ENCODE measurements at regions not wholly inside any gene's neighbourhood (a gene's known extent, or its start where the extent isn't known, plus 50 kb on each side); places are given as distances from the start of the nearest gene placed in this dataset.

GRCh38 chr1:106619827-106620134, 436.7 kb upstream of the PRMT6 start:
- H3K4me3 ChIP-seq (replicated peaks in 1 of 3; ENCODE audit: insufficient read depth in 1 of 3, low read depth in 2 of 3, low read length in 3 of 3) = no peak overlapping the region
- POLR2A ChIA-PET = no interaction called here
- no peaks in the 10 kb centered on the region for H3K36me3 ChIP-seq (replicated peaks in 1 of 2; ENCODE audit: control insufficient read depth in 1 of 2, insufficient read depth in 2 of 2, low read length in 2 of 2)
- no peak for FAIRE-seq
- no peak overlapping the region for H3K4me2 ChIP-seq (ENCODE audit: low read depth, low read length)
- H4K20me1 ChIP-seq (ENCODE audit: insufficient read depth, low read length) = no peaks in the 10 kb centered on the region
- CTCF ChIA-PET (ENCODE audit: low intra/inter-chr PET ratio, low total read pairs) = no interaction called here
- 0% methylated on average over 4 of the region's 5 CpGs for WGBS (ENCODE audit: low lambda C conversion rate)
- no TSS peak for BruUV-seq (replicated peaks)
- DNase-seq (ENCODE audit: low spot score) = no peak
- TF ChIP-seq IKZF5 (CRISPR knock-in tag; IDR thresholded peaks at IDR 0.05) (no peak), ZNF530 (CRISPR knock-in tag; IDR thresholded peaks at IDR 0.05; ENCODE audit: low read depth) (no peak), XBP1 (CRISPR knock-in tag; IDR thresholded peaks at IDR 0.05) (no peak), KLF16 (CRISPR knock-in tag; IDR thresholded peaks at IDR 0.05) (no peak), ZC3H4 (CRISPR knock-in tag; IDR thresholded peaks at IDR 0.05; ENCODE audit: borderline replicate concordance) (no peak), HNRNPK (IDR thresholded peaks at IDR 0.05; ENCODE audit: low read depth, low read length, poor library complexity, severe bottlenecking) (no peak), BHLHE40 (IDR thresholded peaks at IDR 0.05; ENCODE audit: low read length) (no peak), ZNF451 (CRISPR knock-in tag; IDR thresholded peaks at IDR 0.05) (no peak), ZGPAT (CRISPR knock-in tag; IDR thresholded peaks at IDR 0.05) (no peak), MIXL1 (CRISPR knock-in tag; IDR thresholded peaks at IDR 0.05) (no peak), HCFC1 (IDR thresholded peaks at IDR 0.05; ENCODE audit: low read depth, low read length) (no peak), ZNF549 (CRISPR knock-in tag; IDR thresholded peaks at IDR 0.05) (no peak), MAZ (IDR thresholded peaks at IDR 0.05; ENCODE audit: borderline replicate concordance, low read depth, low read length) (no peak), MAZ (CRISPR knock-in tag; IDR thresholded peaks at IDR 0.05; ENCODE audit: low read depth) (no peak), ZSCAN31 (CRISPR knock-in tag; IDR thresholded peaks at IDR 0.05; ENCODE audit: low read depth) (no peak), TBX3 (IDR thresholded peaks at IDR 0.05; ENCODE audit: borderline replicate concordance) (no peak), NCOR1 (IDR thresholded peaks at IDR 0.05; ENCODE audit: borderline replicate concordance, low read length) (no peak), ZNF557 (CRISPR knock-in tag; IDR thresholded peaks at IDR 0.05) (no peak), RXRB (CRISPR knock-in tag; IDR thresholded peaks at IDR 0.05; ENCODE audit: borderline replicate concordance) (no peak), PCBP2 (optimal IDR thresholded peaks at IDR 0.05; ENCODE audit: low read depth, low read length, poor library complexity, severe bottlenecking) (no peak)
- intact Hi-C loops (cut with micrococcal nuclease; ENCODE audit: unreplicated experiment) (no loop called here), in situ Hi-C loops (cut with HindIII; ENCODE audit: extremely low pct_ligation_motif_present, low pct_unique_long_range_greater_than_20kb) (no loop called here)
- H2AFZ ChIP-seq (ENCODE audit: low read length) = no peak overlapping the region
- no peak for ATAC-seq
- no peak overlapping the region for H3K9ac ChIP-seq (ENCODE audit: insufficient read depth, low read depth, low read length)
- H3K9me3 ChIP-seq (ENCODE audit: low read length) = peaks cover 57% of the 10 kb centered on the region
- no peak overlapping the region for H3K27ac ChIP-seq (ENCODE audit: extremely low read length, insufficient read depth, low read length)
- no peaks in the 10 kb centered on the region for H3K79me2 ChIP-seq (ENCODE audit: insufficient read depth, low read length)
- no peaks in the 10 kb centered on the region for H3K27me3 ChIP-seq (ENCODE audit: control insufficient read depth in 1 of 2, insufficient read depth in 2 of 2, low read length in 2 of 2)
- no peaks in the 10 kb centered on the region for H3K4me1 ChIP-seq (ENCODE audit: insufficient read depth, low read length)
